ENCODE measurements at regions not wholly inside any gene's neighbourhood (a gene's known extent, or its start where the extent isn't known, plus 50 kb on each side); places are given as distances from the start of the nearest gene placed in this dataset.
"Not testable (repeated sequence)": the region's sequence is repeated elsewhere in the genome, so short reads cannot be mapped to it uniquely, and the experiment has no call there.

- DNase-seq, result peak in 31 of 56 donors; percentile 2 to 74 (median 23)
Observed at GRCh38 chr9:124164811-124165210, 92.9 kb upstream of the NEK6 start.

GRCh38 chr9:124174433-124174832 is 83.3 kb upstream of the NEK6 start:
- no peak for DNase-seq

- DNase-seq, result not testable (repeated sequence)
Observed at GRCh38 chr9:124177522-124177921, 80.2 kb upstream of the NEK6 start.

GRCh38 chr9:124179196-124180071 is 78.3 kb upstream of the NEK6 start:
- no peak for DNase-seq

- peak in 28 of 56 donors; percentile 8 to 72 (median 30) for DNase-seq
Observed at GRCh38 chr9:124180557-124180956, 77.2 kb upstream of the NEK6 start.

- no peak for DNase-seq
Observed at GRCh38 chr9:124182741-124183140, 75.0 kb upstream of the NEK6 start.

- DNase-seq, result no peak
Observed at GRCh38 chr9:124183772-124184171, 74.0 kb upstream of the NEK6 start.

GRCh38 chr9:124185413-124185812 is 72.3 kb upstream of the NEK6 start:
- DNase-seq, result no peak

- DNase-seq, result no peak
Observed at GRCh38 chr9:124187311-124187710, 70.4 kb upstream of the NEK6 start.

GRCh38 chr9:124188331-124189110 is 69.2 kb upstream of the NEK6 start:
- DNase-seq, result peak in 19 of 56 donors; percentile 7 to 61 (median 24)

GRCh38 chr9:124190761-124191160 is 67.0 kb upstream of the NEK6 start:
- peak in 53 of 56 donors; percentile 17 to 95 (median 79) for DNase-seq

- DNase-seq, result no peak
Observed at GRCh38 chr9:124191691-124192395, 65.9 kb upstream of the NEK6 start.

- DNase-seq, result no peak
Observed at GRCh38 chr9:124196814-124197176, 61.0 kb upstream of the NEK6 start.

- peak in 6 of 56 donors; percentile 8 to 37 (median 20) for DNase-seq
Observed at GRCh38 chr9:124197177-124198095, 60.3 kb upstream of the NEK6 start.

- no peak for DNase-seq
Observed at GRCh38 chr9:124198331-124198730, 59.4 kb upstream of the NEK6 start.

GRCh38 chr9:124198948-124199347 is 58.8 kb upstream of the NEK6 start:
- DNase-seq, result no peak

GRCh38 chr9:124199474-124199873 is 58.3 kb upstream of the NEK6 start:
- no peak for DNase-seq

GRCh38 chr9:124202447-124202971 is 55.2 kb upstream of the NEK6 start:
- peak in 19 of 56 donors; percentile 13 to 54 (median 26) for DNase-seq

- no peak for DNase-seq
Observed at GRCh38 chr9:124205686-124206352, 51.9 kb upstream of the NEK6 start.

- DNase-seq, result no peak
Observed at GRCh38 chr9:124206391-124206790, 51.4 kb upstream of the NEK6 start.
